ENCODE measurements at regions not wholly inside any gene's neighbourhood (a gene's known extent, or its start where the extent isn't known, plus 50 kb on each side); places are given as distances from the start of the nearest gene placed in this dataset.

- TF ChIP-seq EZH2phosphoT487 (IDR thresholded peaks at IDR 0.05) = no peak
- TF ChIP-seq EZH2 (IDR thresholded peaks at IDR 0.05) = no peak
- TF ChIP-seq, protein P1, sequence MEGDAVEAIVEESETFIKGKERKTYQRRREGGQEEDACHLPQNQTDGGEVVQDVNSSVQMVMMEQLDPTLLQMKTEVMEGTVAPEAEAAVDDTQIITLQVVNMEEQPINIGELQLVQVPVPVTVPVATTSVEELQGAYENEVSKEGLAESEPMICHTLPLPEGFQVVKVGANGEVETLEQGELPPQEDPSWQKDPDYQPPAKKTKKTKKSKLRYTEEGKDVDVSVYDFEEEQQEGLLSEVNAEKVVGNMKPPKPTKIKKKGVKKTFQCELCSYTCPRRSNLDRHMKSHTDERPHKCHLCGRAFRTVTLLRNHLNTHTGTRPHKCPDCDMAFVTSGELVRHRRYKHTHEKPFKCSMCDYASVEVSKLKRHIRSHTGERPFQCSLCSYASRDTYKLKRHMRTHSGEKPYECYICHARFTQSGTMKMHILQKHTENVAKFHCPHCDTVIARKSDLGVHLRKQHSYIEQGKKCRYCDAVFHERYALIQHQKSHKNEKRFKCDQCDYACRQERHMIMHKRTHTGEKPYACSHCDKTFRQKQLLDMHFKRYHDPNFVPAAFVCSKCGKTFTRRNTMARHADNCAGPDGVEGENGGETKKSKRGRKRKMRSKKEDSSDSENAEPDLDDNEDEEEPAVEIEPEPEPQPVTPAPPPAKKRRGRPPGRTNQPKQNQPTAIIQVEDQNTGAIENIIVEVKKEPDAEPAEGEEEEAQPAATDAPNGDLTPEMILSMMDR (IDR thresholded peaks at IDR 0.05) = no peak
- Mint-ChIP-seq H3K4me1 (no peaks in the 10 kb centered on the region), H3K36me3 (no peaks in the 10 kb centered on the region), H3K27ac (no peak overlapping the region), H3K9me3 (peaks cover 4% of the 10 kb centered on the region), H3K4me3 (no peak overlapping the region), H3K27me3 (ENCODE audit: insufficient read depth, low read depth) (peaks cover 6% of the 10 kb centered on the region)
- no peaks in the 10 kb centered on the region for H3K9me3 ChIP-seq (ENCODE audit: low read depth)
- H3K27me3 ChIP-seq = no peaks in the 10 kb centered on the region
- no peak overlapping the region for H3K9ac ChIP-seq
- H3K27ac ChIP-seq = no peak overlapping the region
- H3K4me2 ChIP-seq = no peak overlapping the region
- no peaks in the 10 kb centered on the region for H3K4me1 ChIP-seq
- no peak overlapping the region for H3K4me3 ChIP-seq
- no peaks in the 10 kb centered on the region for H3K79me2 ChIP-seq (ENCODE audit: low read depth)
- H4K20me1 ChIP-seq (ENCODE audit: low read depth) = no peaks in the 10 kb centered on the region
- DNase-seq (ENCODE audit: low spot score) = no peak
- no peaks in the 10 kb centered on the region for H3F3A ChIP-seq (ENCODE audit: low read depth)
- no peaks in the 10 kb centered on the region for H3K36me3 ChIP-seq
- H2AFZ ChIP-seq (replicated peaks) = no peak overlapping the region
Observed at GRCh38 chr7:47186316-47186715, 395.6 kb downstream of the TNS3 start.

DNA sequence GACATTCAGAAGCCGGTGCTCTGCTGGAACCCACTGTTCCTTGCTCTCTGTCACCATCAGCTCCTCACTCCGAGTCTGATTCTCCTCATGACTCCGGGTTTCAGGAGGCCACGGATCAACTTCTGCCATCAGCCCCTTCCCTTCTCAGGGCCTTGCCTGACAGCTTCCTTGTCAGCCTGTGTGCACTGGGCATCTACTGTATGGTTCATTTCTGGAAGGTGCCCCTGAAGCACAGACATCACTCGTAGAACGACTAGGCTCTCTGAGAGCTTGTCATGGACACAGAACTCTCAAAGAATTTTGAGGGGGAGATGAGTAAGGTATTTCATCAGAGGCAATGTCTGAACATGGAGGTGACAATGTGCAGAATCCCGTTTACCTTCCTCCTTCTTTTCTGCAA is 396.1 kb downstream of the TNS3 start:
- TF ChIP-seq, protein P1 (IDR thresholded peaks at IDR 0.05) = no peak
- TF ChIP-seq EZH2phosphoT487 (IDR thresholded peaks at IDR 0.05) = no peak
- TF ChIP-seq EZH2 (IDR thresholded peaks at IDR 0.05) = no peak
- DNase-seq (ENCODE audit: low spot score) = no peak
- Histone ChIP-seq H3K4me3 (no peak overlapping the region), H4K20me1 (ENCODE audit: low read depth) (no peaks in the 10 kb centered on the region), H3F3A (ENCODE audit: low read depth) (no peaks in the 10 kb centered on the region), H3K4me2 (no peak overlapping the region), H3K27me3 (no peaks in the 10 kb centered on the region), H3K27ac (no peak overlapping the region), H3K4me1 (no peaks in the 10 kb centered on the region), H3K79me2 (ENCODE audit: low read depth) (no peaks in the 10 kb centered on the region), H3K36me3 (no peaks in the 10 kb centered on the region), H3K9ac (no peak overlapping the region), H3K9me3 (ENCODE audit: low read depth) (no peaks in the 10 kb centered on the region), H2AFZ (replicated peaks) (no peak overlapping the region)
- Mint-ChIP-seq H3K4me1 (no peaks in the 10 kb centered on the region), H3K27ac (no peak overlapping the region), H3K36me3 (no peaks in the 10 kb centered on the region), H3K27me3 (ENCODE audit: insufficient read depth, low read depth) (peaks cover 6% of the 10 kb centered on the region), H3K9me3 (peaks cover 4% of the 10 kb centered on the region), H3K4me3 (no peak overlapping the region)

DNA sequence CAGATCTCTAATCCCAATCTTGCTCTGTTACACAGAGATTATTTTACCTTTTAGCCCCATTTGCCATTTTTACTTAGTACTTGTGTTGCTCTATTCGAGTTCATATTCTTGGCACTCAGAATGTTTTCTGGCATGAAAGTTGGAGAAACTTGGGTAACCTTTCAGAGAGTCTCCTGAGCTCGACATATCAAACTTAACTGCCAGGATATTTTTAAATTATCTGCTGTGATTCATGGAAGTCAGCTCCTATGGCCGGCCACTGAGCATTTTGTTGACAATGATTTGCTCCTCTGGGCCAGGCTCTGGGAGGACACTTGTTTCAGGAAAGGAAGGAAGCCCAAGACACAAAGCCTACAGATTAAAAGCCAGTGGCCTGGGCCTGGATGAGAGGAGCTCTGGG is 396.7 kb downstream of the TNS3 start:
- no peaks in the 10 kb centered on the region for H3F3A ChIP-seq (ENCODE audit: low read depth)
- no peaks in the 10 kb centered on the region for H3K36me3 Mint-ChIP-seq
- H2AFZ ChIP-seq (replicated peaks) = no peak overlapping the region
- no peaks in the 10 kb centered on the region for H3K4me1 ChIP-seq
- no peaks in the 10 kb centered on the region for H3K36me3 ChIP-seq
- no peak overlapping the region for H3K27ac Mint-ChIP-seq
- no peak for DNase-seq (ENCODE audit: low spot score)
- H3K4me3 Mint-ChIP-seq = no peak overlapping the region
- no peaks in the 10 kb centered on the region for H4K20me1 ChIP-seq (ENCODE audit: low read depth)
- no peak overlapping the region for H3K4me3 ChIP-seq
- no peaks in the 10 kb centered on the region for H3K9me3 ChIP-seq (ENCODE audit: low read depth)
- H3K4me2 ChIP-seq = no peak overlapping the region
- H3K4me1 Mint-ChIP-seq = no peaks in the 10 kb centered on the region
- no peak overlapping the region for H3K27ac ChIP-seq
- H3K9me3 Mint-ChIP-seq = peaks cover 4% of the 10 kb centered on the region
- no peaks in the 10 kb centered on the region for H3K79me2 ChIP-seq (ENCODE audit: low read depth)
- no peak overlapping the region for H3K9ac ChIP-seq
- H3K27me3 ChIP-seq = no peaks in the 10 kb centered on the region
- TF ChIP-seq EZH2phosphoT487 (IDR thresholded peaks at IDR 0.05) (no peak), EZH2 (IDR thresholded peaks at IDR 0.05) (no peak)
- TF ChIP-seq, protein P1 (IDR thresholded peaks at IDR 0.05) = no peak
- peaks cover 3% of the 10 kb centered on the region for H3K27me3 Mint-ChIP-seq (ENCODE audit: insufficient read depth, low read depth)
